Neural progenitor cell (in vitro differentiated cells): ENCODE measurements at regions not wholly inside any gene's neighbourhood (a gene's known extent, or its start where the extent isn't known, plus 50 kb on each side); places are given as distances from the start of the nearest gene placed in this dataset.

ENCODE experiments used
- EZH2 ChIP-seq: fragments of 200-600 bp; sonication (generic); IDR thresholded peaks from 2 replicates; pipeline ENCODE4 v1.6.1; 2017; ENCODE audit warnings: antibody characterized with exemption, mild to moderate bottlenecking, moderate library complexity
- EZH2phosphoT487 ChIP-seq: fragments of 200-600 bp; sonication (generic); IDR thresholded peaks from 2 replicates; pipeline ENCODE4 v1.6.1; 2017; ENCODE audit warnings: antibody characterized with exemption
- TF ChIP-seq, protein P1 (sequence below): fragments of 200-600 bp; sonication (generic); IDR thresholded peaks from 2 replicates; pipeline ENCODE4 v1.5.1; 2017; ENCODE audit warnings: antibody characterized with exemption, mild to moderate bottlenecking

DNA sequence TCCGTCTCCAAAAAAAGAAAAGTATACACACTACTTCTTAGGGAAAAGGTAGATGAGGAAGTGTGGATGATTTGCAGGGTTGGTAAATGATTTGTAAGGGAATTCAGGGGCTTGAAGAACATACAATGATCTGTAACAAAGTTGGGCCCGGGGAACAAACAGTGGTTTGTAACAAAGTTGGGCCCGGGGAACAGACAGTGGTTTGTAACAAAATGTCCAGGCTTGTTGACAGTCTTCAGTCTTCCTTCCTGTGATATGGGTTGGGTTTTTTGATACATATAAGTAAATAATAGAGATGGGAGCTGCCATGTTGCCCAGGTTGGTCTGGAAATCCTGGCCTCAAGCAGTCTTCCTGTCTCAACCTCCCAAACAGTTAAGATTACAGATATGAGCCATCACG, 83.3 kb upstream of the UXS1 start:
- TF ChIP-seq, protein P1, sequence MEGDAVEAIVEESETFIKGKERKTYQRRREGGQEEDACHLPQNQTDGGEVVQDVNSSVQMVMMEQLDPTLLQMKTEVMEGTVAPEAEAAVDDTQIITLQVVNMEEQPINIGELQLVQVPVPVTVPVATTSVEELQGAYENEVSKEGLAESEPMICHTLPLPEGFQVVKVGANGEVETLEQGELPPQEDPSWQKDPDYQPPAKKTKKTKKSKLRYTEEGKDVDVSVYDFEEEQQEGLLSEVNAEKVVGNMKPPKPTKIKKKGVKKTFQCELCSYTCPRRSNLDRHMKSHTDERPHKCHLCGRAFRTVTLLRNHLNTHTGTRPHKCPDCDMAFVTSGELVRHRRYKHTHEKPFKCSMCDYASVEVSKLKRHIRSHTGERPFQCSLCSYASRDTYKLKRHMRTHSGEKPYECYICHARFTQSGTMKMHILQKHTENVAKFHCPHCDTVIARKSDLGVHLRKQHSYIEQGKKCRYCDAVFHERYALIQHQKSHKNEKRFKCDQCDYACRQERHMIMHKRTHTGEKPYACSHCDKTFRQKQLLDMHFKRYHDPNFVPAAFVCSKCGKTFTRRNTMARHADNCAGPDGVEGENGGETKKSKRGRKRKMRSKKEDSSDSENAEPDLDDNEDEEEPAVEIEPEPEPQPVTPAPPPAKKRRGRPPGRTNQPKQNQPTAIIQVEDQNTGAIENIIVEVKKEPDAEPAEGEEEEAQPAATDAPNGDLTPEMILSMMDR = no peak
- TF ChIP-seq EZH2 = no peak
- TF ChIP-seq EZH2phosphoT487 = no peak
